HG03342 (cell line): ENCODE measurements at regions not wholly inside any gene's neighbourhood (a gene's known extent, or its start where the extent isn't known, plus 50 kb on each side); places are given as distances from the start of the nearest gene placed in this dataset.

Experiments
- ATAC-seq: cut with Tn5 transposase; IDR thresholded peaks from one replicate; pipeline ENCODE4 v1.9.1; 2021; ENCODE audit warnings: mild to moderate bottlenecking, moderate library complexity; ENCODE audit not compliant: unreplicated experiment

DNA sequence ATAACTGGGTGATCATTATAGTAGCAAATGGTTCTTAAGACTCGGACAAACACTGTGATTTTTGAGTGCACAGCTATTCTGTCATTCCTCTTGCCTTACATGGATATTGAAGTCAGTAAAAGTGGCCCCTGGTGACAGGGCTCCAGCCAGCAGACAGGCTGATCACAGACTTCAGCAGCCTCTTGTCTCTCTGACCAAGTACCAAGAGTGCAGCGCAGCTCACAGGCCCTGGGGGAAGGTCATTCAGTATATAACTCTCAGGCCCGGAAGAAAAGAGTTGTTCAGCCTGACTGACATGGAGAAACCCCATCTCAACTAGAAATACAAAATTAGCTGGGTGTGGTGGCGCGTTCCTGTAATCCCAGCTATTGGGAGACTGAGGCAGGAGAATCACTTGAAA lies 202.6 kb downstream of the HRH4 start:
- no peak for ATAC-seq

DNA sequence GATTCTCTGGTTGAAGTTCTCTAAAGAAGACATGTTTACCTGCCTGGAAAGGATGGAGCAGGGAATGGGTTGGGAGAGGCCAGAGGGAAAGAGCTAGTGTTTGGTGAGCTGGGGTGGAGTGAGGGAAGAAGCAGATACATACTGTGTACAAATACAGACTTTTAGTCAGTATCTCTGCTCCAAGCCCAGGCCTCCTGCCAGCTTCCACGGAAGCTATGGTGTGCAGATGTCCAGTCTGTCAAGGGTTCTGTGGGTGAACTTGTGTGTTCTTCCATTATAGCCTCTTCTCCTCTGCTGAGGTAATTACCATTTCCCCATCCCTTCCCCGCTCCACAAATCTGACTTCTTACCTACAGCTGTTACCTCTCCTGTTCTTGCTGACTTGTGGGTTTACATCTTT lies 208.6 kb downstream of the HRH4 start:
- ATAC-seq = no peak

DNA sequence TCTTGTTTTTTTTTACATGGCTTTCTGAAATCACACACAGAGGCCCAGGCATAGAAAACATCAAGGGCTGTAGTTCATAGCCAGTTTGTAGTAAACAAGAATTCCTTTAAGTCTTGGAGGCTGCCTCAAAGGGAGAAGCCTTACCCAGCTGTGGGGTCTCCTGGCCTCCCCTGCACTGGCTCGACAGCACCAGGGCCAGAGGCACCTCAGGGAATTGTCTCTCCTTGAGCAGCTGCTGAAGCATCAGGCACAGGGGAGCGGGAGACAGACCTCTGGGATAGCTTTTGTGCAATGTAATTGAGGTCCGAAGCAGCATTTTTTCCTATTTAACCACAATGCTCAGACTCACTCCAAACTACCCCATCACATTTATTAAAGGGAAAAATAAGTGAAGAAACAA lies 209.1 kb downstream of the HRH4 start:
- ATAC-seq = no peak

DNA sequence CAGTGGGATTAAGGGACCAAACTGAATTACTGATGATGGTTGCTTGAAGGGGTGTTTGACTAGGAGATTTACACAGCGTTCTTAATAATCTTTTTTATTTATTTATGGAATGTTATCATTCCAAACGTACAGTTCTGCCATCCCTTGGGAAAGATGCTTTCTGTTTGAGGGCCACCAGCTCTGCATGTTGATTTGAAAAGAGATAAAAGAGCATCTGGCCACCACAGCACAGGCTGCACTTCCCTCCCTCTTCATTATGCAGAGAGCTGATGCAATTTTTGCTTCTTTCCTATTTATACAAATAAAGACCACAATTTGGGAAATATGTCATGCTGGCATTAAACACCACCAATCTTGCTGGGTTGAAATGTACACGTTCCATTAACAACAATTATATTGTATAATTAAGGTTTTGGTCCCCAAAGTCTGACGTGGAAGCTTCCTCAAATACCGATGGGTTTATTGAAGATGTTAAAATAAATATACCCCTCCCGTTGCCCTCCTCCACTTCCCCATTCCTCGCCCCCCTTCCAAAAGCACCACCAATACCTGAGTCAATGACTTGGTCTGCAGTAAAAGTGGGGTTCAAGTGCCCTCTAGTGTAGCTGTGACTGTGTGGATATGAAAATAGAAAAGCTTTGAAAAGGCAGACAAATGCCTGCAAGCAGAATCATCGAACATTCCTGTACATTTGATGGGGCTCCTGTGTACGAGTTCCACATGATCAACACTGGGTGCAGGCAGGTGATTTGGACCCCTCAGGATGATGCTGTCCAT lies 211.9 kb downstream of the HRH4 start:
- ATAC-seq = no peak

DNA sequence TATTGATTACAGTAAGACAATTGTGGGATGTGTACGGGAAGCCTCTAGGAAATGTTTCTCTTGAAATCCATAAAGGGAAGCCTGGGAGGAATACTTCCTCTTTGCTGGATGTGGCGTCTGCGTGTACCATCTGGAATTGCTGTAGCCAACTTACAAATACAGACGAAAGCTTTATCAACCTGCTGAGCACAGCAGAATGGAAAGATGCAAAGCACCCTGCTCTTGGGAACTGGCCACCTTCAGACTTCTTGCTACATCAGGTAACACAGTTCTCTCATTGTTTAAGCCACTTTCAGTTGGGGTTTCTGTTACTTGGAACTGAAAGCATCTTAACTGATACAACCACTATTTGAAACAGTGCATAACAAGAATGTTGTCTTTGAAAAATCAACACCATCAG lies 213.8 kb downstream of the HRH4 start:
- ATAC-seq = no peak

DNA sequence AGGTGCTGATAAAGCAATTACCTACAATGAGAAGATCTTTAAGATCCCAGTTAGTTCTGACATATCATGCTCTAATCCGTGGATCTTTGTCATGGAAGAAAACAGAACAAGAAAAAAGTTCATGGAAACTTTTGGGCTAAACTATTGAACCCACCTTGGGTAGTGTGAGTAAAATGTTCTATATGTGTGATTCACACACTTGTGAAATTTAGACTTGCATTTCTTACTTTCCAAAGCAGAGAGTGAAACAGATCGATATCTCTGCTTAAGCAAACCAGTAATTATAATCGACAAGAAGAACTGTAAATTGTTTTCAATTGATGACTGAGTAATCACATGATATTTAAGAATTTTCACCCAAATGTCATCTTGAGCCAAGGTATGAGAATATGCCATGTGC lies 214.2 kb downstream of the HRH4 start:
- no peak for ATAC-seq

DNA sequence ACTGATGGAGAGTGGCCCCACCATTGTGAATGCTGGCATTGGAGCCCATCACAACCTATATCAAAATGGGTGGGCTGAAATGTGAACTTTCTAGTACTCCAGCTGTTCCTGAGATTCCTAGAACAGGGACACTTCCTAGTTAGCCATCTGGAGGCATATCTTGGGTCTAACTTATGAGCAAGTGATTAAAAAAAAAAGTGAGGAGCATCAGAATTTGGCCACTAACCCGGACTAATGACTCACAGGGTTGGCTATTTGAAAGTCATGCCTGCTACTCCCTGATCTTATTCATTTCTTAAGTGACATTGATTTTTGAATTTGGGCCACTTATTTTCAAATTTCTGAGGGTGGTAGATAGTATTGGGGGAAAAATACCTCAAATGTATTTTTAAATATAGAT lies 216.6 kb downstream of the HRH4 start:
- no peak for ATAC-seq

DNA sequence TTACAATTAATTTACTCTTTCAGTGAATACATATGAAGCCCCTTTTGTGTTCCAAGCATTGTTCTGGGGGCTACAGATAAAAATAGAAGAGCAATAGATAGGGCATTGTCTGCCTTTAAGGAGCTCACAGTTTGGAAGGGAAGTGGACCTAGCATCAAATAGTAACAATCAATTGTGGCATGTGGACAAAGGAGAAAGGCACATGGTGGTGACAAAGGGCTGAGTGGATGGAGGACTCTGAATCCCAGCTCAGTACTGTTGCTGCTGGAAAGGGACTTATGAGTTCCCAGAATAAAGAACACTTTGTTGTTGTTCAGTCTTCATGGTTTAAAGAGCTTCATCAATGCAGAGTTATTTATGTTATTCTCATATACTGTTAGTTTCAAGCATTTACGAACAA lies 217.7 kb downstream of the HRH4 start:
- no peak for ATAC-seq

DNA sequence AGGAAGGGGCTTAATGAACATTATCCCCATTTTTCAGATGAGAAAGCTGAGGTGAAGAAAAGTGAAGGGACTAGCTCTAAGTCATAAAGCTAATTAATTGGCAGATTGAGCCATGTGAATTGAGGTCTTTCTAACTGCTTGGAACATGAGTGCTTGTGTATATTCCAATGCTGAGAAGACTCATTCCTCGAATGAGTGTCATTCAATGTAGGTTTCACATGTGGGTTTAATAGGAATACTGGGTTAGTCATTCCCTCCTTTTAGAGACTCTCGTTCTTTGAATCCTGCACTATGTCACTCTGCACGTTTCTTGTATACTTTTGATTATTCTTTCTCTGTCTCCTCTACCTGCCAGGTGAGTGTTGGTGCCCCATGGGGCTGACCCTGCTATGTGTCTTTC lies 218.2 kb downstream of the HRH4 start:
- no peak for ATAC-seq

DNA sequence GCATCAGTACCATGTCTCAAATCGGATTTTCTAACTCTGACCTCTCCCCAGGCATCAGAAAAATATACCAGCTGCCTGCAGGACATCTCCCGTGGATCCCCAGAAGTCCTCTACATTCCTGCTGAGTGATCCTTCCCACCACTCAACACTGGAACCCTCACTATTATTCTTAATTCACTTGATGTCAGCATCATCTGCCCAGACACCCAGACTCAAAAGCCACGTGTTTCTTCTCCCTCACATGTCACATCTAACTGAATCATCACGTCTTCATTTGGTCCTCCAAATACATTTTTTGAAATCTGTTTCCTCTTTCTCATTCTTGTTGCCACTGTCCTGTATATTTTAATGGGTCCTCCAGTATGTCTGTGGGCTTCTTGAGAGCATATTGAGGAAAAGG lies 218.6 kb downstream of the HRH4 start:
- ATAC-seq = no peak

DNA sequence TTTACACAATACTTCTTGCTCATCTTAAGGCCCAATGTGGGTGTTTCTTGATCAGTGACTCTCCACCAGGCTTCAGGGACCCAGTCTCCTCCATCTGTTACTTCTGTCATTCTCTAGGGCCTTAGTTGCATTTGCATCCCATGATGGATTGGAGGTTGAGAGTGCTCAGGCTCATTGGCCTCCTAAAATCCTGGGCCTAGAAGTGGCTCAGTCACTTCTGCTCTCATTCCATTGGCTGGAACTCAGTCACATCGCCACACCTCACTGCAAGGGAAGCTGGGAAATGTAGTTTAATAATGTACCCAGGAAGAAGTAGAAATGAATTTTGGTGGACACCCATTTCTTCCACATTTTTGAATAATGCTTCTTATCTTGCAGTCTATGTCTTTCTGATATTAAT lies 223.5 kb downstream of the HRH4 start:
- ATAC-seq = no peak

DNA sequence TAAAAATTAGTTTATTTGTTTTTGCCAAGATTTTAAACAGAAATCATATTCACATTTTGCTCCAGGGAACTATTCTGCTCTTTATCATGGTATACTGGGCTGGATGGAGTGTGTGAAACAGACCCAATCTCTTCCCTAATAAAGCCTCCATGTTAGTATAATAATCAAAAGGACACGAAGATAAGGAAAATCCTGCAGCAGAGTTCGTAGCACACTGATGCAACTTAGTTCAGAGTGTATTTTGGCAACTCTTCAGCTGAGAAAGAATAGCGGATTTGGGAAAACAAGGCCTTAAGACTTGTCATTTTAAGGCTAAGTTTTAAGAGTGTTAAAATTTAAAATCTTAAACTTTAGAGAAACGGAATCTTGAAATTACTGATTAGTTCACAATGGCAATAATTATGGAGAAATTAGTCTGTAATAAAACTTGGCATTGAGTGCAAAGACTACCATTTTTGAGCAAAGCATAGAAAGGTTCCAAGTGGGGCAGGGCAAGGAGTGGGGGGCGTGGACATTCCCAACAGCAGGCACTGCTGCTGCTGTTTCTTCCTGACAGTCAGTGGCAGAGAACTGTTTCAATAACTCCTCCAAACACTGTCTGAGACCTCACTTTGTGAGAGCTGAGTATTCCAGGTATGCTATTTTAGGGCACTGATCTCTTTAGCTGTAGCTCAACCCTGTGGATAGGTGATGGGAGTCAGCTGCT lies 225.0 kb downstream of the HRH4 start:
- no peak for ATAC-seq

DNA sequence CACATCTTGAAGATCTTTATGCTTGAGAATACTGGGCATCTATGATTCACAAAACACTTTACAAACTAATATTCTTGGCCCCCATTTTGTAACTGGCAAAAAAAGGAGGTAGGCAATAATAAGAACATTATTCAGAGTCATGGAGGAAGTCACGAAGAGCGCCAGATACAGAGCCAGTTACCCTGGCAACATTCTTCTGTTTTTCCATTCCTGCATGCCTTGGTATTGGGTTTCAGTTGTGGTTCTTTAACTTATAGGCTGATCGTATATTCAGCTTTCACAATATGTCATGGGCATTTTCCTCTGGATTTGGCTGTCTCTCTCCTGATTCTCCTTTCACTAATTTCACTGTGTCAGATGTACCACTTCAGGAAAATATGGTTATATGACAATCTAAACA lies 234.7 kb downstream of the HRH4 start:
- ATAC-seq = no peak

DNA sequence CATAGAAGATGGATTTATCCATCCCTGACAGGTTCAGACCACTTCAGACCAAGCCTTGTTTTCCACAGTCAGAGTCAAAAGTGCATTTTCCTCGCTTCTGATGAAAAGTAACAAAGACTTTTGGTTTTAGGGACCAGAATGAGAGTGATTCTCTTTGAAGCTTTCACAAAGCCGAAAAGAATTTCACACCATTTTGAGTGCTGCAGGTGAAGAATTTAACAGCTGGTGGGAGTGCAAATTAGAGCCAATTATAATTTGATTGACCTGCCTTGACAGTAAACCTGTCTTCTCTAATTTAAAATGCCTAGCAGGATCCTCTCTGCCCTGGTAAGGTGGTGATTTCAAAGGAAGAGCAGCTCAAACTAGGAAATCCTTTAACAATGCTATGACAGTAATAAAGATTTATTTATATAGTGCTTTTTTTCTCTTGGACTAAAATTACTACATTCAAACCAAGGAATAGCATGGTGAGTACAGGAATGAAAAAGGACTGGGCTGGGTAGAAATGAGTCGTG lies 241.6 kb downstream of the HRH4 start:
- no peak for ATAC-seq

DNA sequence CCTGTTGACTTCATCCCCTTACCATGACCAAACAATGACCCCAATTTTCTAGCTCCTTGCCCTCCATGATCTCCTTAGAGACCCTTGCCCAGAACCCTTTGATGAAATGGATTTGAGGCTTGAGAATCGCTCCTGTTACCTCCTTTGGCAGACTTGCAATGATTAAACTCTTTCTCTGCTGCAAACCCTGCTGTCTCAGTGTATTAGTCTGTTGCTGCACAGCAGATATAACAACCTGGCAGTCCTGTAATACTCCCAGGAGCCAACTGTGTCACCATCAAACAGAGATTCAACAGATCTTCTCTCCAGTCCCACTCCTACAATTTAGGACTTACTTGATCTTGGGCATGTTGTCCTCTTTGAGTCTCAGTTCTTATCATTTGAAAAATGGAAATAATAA lies 242.9 kb downstream of the HRH4 start:
- no peak for ATAC-seq

DNA sequence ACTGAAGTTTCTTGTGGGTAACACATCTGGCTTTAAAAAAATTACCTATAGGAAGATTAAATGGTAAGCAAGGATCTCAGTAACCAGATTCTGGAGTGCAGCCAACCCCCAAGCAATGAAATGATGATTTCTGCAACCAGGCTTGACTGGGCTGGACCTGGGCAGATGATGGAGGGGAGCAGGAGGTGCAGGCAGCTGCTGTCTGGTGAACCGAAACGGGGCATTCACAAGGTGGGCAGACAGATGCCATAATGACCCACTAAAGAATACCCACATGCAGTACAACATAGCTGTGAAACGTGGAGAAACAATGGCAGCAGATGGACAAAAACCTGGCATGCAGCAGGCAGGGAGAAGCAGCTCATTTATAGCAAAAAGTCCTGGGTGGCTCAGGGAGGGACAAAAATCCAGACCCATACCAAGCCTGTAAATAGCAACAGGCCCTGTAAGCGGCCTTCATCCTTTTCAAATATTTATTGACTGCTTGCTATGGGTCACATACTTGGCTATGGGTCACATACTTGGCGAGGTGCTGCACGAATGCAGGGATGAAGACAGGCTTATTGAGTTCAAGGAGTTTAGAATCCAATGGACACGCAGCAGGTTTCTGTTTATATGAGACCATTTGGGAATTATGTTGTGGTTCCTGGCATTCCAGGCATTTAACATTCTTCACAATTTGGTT lies 244.7 kb downstream of the HRH4 start:
- no peak for ATAC-seq

DNA sequence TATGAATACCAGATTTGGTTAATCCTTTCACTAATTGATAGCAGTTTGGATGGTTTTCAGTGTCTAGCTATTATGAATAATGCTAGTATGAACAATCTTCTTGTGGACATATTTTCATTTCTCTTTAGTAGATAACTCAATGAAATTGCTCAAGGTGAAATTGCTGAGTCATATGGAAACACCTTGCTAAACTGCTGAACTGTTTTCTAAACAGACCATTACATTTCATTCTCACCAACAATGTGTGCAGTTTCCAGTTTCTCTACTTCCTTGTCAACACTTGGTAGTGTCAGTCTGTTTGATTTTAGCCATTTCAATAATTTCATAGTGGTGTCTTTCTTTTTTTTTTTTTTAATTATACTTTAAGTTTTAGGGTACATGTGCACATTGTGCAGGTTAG lies 250.0 kb downstream of the HRH4 start:
- ATAC-seq = no peak

DNA sequence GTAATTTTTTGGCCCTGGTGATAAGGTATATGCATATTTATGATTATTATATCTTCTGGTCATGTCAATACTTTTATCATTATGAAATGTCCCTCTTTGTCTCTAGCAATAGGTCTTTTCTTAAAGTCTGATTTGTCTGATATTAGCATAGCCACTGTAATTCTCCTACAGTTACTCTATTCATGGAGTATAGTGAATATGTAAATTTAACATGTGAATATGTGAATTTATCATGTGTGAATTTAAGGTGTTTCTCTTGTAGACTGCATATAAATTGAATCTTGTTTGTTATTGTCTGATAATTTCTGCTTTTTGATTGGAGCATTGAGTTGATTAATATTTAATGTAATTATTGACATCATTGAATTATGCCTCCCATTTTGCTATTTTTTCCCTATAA lies 259.4 kb downstream of the HRH4 start:
- no peak for ATAC-seq

DNA sequence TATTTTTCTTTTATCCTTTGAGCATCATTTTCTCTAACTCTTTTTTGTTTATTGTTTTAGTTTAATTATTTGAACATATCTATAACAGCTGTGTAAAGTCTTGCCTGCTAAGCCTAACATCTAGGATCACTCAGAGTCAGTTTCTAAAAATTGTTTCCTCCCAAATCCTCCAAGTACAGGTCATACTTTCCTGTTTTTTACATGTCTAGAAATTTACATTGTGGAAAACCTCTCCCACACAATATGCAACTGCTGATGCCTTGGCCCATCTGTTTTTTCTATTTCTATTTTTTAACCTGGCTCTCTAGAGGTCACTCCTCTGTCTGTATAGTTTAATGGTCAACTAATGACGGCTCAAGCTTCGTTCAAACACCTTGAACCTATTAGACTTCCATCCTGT lies 261.0 kb downstream of the HRH4 start:
- no peak for ATAC-seq

DNA sequence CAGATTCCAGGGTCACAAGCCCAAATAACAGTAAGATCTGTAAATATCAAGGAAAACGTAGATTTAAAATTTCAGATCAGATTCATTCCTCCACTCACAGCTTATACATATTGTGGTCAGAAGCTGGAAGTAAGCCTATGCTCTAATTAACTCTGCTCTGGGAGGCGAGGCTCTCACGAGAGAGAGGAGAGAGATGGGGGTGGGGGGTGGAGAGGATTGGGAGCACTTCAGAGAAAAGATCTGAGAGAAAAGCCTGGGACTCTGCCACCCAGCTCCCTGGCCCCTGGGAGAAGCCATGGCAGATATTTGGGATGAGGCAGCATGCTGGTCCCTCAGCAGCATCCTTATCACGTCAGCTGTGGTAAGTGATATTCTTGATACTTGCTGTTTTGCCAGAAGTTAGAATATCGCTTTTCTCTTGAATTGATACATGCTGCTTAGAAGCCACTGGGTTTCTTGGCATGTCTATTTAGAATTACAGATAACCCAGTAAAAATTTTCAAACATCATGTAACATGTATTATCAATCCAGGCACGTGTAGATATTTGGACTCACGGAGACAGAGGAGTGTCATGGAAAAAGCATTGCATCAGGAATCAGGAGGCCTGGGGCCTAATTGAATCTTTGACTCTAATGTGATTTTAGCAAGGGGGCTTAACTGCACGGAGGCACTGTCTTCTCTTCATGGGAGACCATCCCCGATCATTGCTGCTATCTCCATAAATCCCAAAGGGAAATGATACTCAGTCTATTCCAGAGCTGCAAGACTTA lies 265.4 kb downstream of the HRH4 start:
- ATAC-seq = no peak
